ENCODE measurements at regions not wholly inside any gene's neighbourhood (a gene's known extent, or its start where the extent isn't known, plus 50 kb on each side); places are given as distances from the start of the nearest gene placed in this dataset.

DNA sequence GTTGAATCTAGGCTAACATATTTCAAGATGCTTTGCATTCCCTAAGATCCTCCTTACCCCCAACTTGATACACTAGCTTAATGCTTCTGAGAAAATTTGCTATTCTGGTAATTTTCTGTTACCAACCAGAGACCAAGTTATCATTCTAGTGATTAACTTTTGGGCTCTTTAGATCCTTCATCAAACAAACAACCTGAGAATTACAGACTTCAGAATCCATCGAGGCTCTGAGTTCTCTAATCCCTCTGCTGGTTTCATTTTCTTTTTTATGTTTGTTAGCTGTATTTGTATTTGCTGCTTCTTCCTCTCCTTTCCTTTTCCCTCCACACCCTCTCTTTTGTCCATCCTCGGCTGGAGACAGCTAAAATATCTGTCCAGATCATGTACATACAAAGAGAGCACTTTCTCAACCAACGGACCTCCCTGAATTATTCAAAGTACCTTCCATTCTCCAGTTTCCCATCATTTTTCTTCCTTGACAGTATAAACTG is 98.7 kb upstream of the RIPOR2 start:
- no peak overlapping the region for H3K27ac ChIP-seq (ENCODE audit: low read depth in 1 of 2, low read length in 2 of 2)
- H3K27me3 ChIP-seq (ENCODE audit: control insufficient read depth in 4 of 4, insufficient read depth in 4 of 4, low read length in 3 of 4): no peaks in the 10 kb centered on the region
- H3K9ac ChIP-seq (ENCODE audit: low read depth in 1 of 2, low read length in 2 of 2): no peak overlapping the region
- TF ChIP-seq, protein P1, sequence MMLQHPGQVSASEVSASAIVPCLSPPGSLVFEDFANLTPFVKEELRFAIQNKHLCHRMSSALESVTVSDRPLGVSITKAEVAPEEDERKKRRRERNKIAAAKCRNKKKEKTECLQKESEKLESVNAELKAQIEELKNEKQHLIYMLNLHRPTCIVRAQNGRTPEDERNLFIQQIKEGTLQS (IDR thresholded peaks at IDR 0.05): no peak
- no peak for TF ChIP-seq TAF1 (conservative IDR thresholded peaks at IDR 0.05)
- peaks cover 0 to 2% (median 0%) of the 10 kb centered on the region in 4 donors for H3K9me3 ChIP-seq (ENCODE audit: control insufficient read depth in 4 of 4, low read length in 3 of 4)
- 29% methylated on average over 3 of the region's 3 CpGs for WGBS
- H3K4me3 ChIP-seq (ENCODE audit: low read depth in 1 of 3, low read length in 3 of 3): peak overlapping the region in 1 of 3 donors; percentile 26
- H3K4me1 ChIP-seq (ENCODE audit: control insufficient read depth in 4 of 4, insufficient read depth in 4 of 4, low read length in 3 of 4): peaks cover 0 to 2% (median 0%) of the 10 kb centered on the region in 4 donors
- DNase-seq (ENCODE audit: low spot score): no peak
- H3K36me3 ChIP-seq (ENCODE audit: control insufficient read depth in 4 of 4, insufficient read depth in 3 of 4, low read depth in 1 of 4, low read length in 3 of 4): no peaks in the 10 kb centered on the region

DNA sequence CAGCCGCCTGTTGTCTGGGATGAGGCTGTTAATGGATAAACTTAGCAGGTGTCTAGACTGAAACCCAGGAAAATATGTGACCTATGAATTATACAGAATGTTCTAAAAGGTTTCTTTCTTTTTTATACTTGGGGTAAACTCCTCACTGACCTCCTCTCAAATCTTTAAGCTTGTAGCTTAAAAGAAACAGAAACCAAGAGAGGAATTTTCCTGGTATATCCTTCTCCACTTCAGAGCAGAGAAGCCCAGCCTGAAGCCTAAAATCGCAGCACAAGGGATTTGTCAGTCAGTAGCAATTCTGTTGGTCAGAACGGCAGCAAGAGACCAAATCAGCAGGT is 99.4 kb upstream of the RIPOR2 start:
- Histone ChIP-seq H3K27ac (ENCODE audit: low read depth in 1 of 2, low read length in 2 of 2) (no peak overlapping the region), H3K9me3 (ENCODE audit: control insufficient read depth in 4 of 4, low read length in 3 of 4) (peaks cover 0 to 2% (median 0%) of the 10 kb centered on the region in 4 donors), H3K4me1 (ENCODE audit: control insufficient read depth in 4 of 4, insufficient read depth in 4 of 4, low read length in 3 of 4) (peaks cover 0 to 2% (median 0%) of the 10 kb centered on the region in 4 donors), H3K9ac (ENCODE audit: low read depth in 1 of 2, low read length in 2 of 2) (no peak overlapping the region), H3K4me3 (ENCODE audit: low read depth in 1 of 3, low read length in 3 of 3) (no peak overlapping the region), H3K36me3 (ENCODE audit: control insufficient read depth in 4 of 4, insufficient read depth in 3 of 4, low read depth in 1 of 4, low read length in 3 of 4) (no peaks in the 10 kb centered on the region), H3K27me3 (ENCODE audit: control insufficient read depth in 4 of 4, insufficient read depth in 4 of 4, low read length in 3 of 4) (no peaks in the 10 kb centered on the region)
- 61% methylated on average over 3 of the region's 3 CpGs for WGBS
- TF ChIP-seq NR2F2 (IDR thresholded peaks at IDR 0.05) (no peak), GABPA (IDR thresholded peaks at IDR 0.05 in 1 of 2, conservative IDR thresholded peaks at IDR 0.05 in 1 of 2) (no peak), HNF4G (IDR thresholded peaks at IDR 0.05) (no peak), TAF1 (conservative IDR thresholded peaks at IDR 0.05) (no peak), RAD21 (IDR thresholded peaks at IDR 0.05) (no peak), EGR1 (IDR thresholded peaks at IDR 0.05; ENCODE audit: low read depth in 2 of 2) (no peak), SP1 (IDR thresholded peaks at IDR 0.05) (no peak), FOXA1 (IDR thresholded peaks at IDR 0.05) (no peak), HNF4A (conservative IDR thresholded peaks at IDR 0.05) (no peak), RXRA (IDR thresholded peaks at IDR 0.05) (no peak), JUND (IDR thresholded peaks at IDR 0.05) (no peak), FOXA2 (IDR thresholded peaks at IDR 0.05) (no peak), YY1 (IDR thresholded peaks at IDR 0.05) (no peak)
- TF ChIP-seq, protein P2, sequence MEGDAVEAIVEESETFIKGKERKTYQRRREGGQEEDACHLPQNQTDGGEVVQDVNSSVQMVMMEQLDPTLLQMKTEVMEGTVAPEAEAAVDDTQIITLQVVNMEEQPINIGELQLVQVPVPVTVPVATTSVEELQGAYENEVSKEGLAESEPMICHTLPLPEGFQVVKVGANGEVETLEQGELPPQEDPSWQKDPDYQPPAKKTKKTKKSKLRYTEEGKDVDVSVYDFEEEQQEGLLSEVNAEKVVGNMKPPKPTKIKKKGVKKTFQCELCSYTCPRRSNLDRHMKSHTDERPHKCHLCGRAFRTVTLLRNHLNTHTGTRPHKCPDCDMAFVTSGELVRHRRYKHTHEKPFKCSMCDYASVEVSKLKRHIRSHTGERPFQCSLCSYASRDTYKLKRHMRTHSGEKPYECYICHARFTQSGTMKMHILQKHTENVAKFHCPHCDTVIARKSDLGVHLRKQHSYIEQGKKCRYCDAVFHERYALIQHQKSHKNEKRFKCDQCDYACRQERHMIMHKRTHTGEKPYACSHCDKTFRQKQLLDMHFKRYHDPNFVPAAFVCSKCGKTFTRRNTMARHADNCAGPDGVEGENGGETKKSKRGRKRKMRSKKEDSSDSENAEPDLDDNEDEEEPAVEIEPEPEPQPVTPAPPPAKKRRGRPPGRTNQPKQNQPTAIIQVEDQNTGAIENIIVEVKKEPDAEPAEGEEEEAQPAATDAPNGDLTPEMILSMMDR (IDR thresholded peaks at IDR 0.05; ENCODE audit: low read depth, low read length, missing input control): no peak
- TF ChIP-seq, protein P3, sequence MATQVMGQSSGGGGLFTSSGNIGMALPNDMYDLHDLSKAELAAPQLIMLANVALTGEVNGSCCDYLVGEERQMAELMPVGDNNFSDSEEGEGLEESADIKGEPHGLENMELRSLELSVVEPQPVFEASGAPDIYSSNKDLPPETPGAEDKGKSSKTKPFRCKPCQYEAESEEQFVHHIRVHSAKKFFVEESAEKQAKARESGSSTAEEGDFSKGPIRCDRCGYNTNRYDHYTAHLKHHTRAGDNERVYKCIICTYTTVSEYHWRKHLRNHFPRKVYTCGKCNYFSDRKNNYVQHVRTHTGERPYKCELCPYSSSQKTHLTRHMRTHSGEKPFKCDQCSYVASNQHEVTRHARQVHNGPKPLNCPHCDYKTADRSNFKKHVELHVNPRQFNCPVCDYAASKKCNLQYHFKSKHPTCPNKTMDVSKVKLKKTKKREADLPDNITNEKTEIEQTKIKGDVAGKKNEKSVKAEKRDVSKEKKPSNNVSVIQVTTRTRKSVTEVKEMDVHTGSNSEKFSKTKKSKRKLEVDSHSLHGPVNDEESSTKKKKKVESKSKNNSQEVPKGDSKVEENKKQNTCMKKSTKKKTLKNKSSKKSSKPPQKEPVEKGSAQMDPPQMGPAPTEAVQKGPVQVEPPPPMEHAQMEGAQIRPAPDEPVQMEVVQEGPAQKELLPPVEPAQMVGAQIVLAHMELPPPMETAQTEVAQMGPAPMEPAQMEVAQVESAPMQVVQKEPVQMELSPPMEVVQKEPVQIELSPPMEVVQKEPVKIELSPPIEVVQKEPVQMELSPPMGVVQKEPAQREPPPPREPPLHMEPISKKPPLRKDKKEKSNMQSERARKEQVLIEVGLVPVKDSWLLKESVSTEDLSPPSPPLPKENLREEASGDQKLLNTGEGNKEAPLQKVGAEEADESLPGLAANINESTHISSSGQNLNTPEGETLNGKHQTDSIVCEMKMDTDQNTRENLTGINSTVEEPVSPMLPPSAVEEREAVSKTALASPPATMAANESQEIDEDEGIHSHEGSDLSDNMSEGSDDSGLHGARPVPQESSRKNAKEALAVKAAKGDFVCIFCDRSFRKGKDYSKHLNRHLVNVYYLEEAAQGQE (IDR thresholded peaks at IDR 0.05): no peak
- TF ChIP-seq, protein P1 (IDR thresholded peaks at IDR 0.05): no peak
- TF ChIP-seq, protein P4, sequence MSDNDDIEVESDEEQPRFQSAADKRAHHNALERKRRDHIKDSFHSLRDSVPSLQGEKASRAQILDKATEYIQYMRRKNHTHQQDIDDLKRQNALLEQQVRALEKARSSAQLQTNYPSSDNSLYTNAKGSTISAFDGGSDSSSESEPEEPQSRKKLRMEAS (IDR thresholded peaks at IDR 0.05): no peak
- TF ChIP-seq, protein P5, sequence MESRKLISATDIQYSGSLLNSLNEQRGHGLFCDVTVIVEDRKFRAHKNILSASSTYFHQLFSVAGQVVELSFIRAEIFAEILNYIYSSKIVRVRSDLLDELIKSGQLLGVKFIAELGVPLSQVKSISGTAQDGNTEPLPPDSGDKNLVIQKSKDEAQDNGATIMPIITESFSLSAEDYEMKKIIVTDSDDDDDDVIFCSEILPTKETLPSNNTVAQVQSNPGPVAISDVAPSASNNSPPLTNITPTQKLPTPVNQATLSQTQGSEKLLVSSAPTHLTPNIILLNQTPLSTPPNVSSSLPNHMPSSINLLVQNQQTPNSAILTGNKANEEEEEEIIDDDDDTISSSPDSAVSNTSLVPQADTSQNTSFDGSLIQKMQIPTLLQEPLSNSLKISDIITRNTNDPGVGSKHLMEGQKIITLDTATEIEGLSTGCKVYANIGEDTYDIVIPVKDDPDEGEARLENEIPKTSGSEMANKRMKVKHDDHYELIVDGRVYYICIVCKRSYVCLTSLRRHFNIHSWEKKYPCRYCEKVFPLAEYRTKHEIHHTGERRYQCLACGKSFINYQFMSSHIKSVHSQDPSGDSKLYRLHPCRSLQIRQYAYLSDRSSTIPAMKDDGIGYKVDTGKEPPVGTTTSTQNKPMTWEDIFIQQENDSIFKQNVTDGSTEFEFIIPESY (IDR thresholded peaks at IDR 0.05): no peak
- no peak for DNase-seq (ENCODE audit: low spot score)

Data from liver (tissue), 8 donors.